ENCODE measurements at regions not wholly inside any gene's neighbourhood (a gene's known extent, or its start where the extent isn't known, plus 50 kb on each side); places are given as distances from the start of the nearest gene placed in this dataset.

DNA sequence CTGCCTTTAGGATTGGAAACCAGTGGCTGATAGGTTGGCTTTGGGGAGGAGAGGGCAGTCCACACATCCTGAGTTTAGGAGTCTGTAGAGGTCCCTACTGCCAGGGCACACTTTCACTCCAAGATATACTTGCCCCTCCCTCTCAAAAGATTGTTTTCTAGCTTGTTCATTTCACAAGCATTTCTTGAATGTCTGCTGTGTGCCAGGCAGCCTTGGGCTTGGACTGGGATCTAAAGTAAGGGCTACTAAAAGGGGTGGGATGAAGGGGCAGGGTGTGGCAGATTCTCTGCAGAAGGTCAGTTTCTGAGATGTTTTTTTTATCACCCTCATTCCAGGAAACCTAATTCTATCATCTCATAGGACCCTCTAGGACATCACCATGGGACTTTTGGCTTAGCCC lies 272.4 kb downstream of the SKAP2 start:
- Histone ChIP-seq H3K4me2 (no peak overlapping the region), H3K27ac (no peak overlapping the region), H3K4me3 (no peak overlapping the region), H3K9me3 (no peaks in the 10 kb centered on the region), H3K4me1 (no peaks in the 10 kb centered on the region)
- FAIRE-seq = no peak
- no peak for ATAC-seq
- CTCF ChIA-PET = interaction anchor here (0.9 to 2.2 kb wide), 3 partner anchors 9 to 227 kb away, joined by 3 to 9 read pairs (median 3); no protein-coding TSS in a partner anchor
- POLR2A ChIA-PET = no interaction called here
- TF ChIP-seq, protein P1, sequence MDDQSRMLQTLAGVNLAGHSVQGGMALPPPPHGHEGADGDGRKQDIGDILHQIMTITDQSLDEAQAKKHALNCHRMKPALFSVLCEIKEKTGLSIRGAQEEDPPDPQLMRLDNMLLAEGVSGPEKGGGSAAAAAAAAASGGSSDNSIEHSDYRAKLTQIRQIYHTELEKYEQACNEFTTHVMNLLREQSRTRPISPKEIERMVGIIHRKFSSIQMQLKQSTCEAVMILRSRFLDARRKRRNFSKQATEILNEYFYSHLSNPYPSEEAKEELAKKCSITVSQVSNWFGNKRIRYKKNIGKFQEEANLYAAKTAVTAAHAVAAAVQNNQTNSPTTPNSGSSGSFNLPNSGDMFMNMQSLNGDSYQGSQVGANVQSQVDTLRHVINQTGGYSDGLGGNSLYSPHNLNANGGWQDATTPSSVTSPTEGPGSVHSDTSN (IDR thresholded peaks at IDR 0.05) = no peak
- TF ChIP-seq, protein P2, sequence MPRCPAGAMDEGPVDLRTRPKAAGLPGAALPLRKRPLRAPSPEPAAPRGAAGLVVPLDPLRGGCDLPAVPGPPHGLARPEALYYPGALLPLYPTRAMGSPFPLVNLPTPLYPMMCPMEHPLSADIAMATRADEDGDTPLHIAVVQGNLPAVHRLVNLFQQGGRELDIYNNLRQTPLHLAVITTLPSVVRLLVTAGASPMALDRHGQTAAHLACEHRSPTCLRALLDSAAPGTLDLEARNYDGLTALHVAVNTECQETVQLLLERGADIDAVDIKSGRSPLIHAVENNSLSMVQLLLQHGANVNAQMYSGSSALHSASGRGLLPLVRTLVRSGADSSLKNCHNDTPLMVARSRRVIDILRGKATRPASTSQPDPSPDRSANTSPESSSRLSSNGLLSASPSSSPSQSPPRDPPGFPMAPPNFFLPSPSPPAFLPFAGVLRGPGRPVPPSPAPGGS (IDR thresholded peaks at IDR 0.05) = no peak
- TF ChIP-seq ESRRA (IDR thresholded peaks at IDR 0.05; ENCODE audit: borderline replicate concordance, low read length) = no peak
- no peak for TF ChIP-seq HEYL (CRISPR knock-in tag; IDR thresholded peaks at IDR 0.05)
- TF ChIP-seq HOXB5 (CRISPR knock-in tag; IDR thresholded peaks at IDR 0.05) = no peak
- TF ChIP-seq PHF8 (IDR thresholded peaks at IDR 0.05; ENCODE audit: borderline replicate concordance, low read depth) = no peak
- TF ChIP-seq EHMT2 (IDR thresholded peaks at IDR 0.05; ENCODE audit: low read depth) = no peak
- TF ChIP-seq, protein P3, sequence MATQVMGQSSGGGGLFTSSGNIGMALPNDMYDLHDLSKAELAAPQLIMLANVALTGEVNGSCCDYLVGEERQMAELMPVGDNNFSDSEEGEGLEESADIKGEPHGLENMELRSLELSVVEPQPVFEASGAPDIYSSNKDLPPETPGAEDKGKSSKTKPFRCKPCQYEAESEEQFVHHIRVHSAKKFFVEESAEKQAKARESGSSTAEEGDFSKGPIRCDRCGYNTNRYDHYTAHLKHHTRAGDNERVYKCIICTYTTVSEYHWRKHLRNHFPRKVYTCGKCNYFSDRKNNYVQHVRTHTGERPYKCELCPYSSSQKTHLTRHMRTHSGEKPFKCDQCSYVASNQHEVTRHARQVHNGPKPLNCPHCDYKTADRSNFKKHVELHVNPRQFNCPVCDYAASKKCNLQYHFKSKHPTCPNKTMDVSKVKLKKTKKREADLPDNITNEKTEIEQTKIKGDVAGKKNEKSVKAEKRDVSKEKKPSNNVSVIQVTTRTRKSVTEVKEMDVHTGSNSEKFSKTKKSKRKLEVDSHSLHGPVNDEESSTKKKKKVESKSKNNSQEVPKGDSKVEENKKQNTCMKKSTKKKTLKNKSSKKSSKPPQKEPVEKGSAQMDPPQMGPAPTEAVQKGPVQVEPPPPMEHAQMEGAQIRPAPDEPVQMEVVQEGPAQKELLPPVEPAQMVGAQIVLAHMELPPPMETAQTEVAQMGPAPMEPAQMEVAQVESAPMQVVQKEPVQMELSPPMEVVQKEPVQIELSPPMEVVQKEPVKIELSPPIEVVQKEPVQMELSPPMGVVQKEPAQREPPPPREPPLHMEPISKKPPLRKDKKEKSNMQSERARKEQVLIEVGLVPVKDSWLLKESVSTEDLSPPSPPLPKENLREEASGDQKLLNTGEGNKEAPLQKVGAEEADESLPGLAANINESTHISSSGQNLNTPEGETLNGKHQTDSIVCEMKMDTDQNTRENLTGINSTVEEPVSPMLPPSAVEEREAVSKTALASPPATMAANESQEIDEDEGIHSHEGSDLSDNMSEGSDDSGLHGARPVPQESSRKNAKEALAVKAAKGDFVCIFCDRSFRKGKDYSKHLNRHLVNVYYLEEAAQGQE (IDR thresholded peaks at IDR 0.05) = no peak
- TF ChIP-seq RCOR1 (IDR thresholded peaks at IDR 0.05; ENCODE audit: low read depth, low read length) = no peak
- TF ChIP-seq CEBPB (IDR thresholded peaks at IDR 0.05) = no peak
- TF ChIP-seq FOXS1 (CRISPR knock-in tag; IDR thresholded peaks at IDR 0.05) = no peak
- no peak for DNase-seq (ENCODE audit: low read depth in 1 of 2, low spot score in 1 of 2)

DNA sequence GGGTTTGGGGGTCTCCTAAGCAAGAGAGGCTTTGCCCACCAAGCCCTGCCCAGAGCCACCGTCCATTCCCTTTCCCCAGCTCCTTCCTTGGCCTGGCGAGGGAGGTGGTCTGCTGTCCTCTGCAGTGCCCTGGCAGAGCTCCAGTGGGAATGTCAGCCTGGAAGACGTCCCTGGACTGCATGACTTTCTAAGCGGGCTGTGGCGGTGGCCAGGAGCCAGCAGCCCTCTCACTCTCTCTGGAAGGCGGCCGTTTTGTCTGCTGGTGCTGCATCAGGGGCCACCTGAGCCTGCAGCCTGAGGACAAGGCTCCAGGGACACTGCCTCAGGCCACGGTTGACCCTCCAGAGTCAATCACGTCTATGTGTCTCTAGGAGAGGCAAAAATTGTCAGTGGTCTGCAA lies 271.0 kb downstream of the SKAP2 start:
- FAIRE-seq (no peak), DNase-seq (ENCODE audit: low read depth in 1 of 2, low spot score in 1 of 2) (no peak), ATAC-seq (no peak)
- H3K27ac ChIP-seq = no peak overlapping the region
- WGBS (ENCODE audit: missing lambda C conversion rate) = 25% methylated on average over 8 of the region's 9 CpGs
- TF ChIP-seq CEBPB (IDR thresholded peaks at IDR 0.05) = no peak
- TF ChIP-seq RCOR1 (IDR thresholded peaks at IDR 0.05; ENCODE audit: low read depth, low read length) = no peak
- TF ChIP-seq FOXS1 (CRISPR knock-in tag; IDR thresholded peaks at IDR 0.05) = no peak
- no peak for TF ChIP-seq MAFK (IDR thresholded peaks at IDR 0.05; ENCODE audit: partially characterized antibody)
- TF ChIP-seq SMC3 (IDR thresholded peaks at IDR 0.05) = no peak
- no peak for TF ChIP-seq TFCP2L1 (CRISPR knock-in tag; IDR thresholded peaks at IDR 0.05)
- TF ChIP-seq RFX5 (IDR thresholded peaks at IDR 0.05) = no peak
- no peak for TF ChIP-seq ZC3H11A (IDR thresholded peaks at IDR 0.05)
- TF ChIP-seq RNF2 (IDR thresholded peaks at IDR 0.05; ENCODE audit: borderline replicate concordance, low read depth) = no peak
- TF ChIP-seq HDAC2 (IDR thresholded peaks at IDR 0.05) = no peak
- no peak for TF ChIP-seq FOSL2 (IDR thresholded peaks at IDR 0.05)
- TF ChIP-seq FOSL2 (CRISPR knock-in tag; IDR thresholded peaks at IDR 0.05) = no peak
- ChIA-PET CTCF (interaction anchor here (0.8 to 1.2 kb wide), 3 partner anchors 10 to 15 kb away, joined by 3 to 4 read pairs (median 3); no protein-coding TSS in a partner anchor), POLR2A (no interaction called here)
- no peaks in the 10 kb centered on the region for H3K9me3 ChIP-seq
- H3K4me3 ChIP-seq = no peak overlapping the region
- no peaks in the 10 kb centered on the region for H3K4me1 ChIP-seq
- no peak overlapping the region for H3K4me2 ChIP-seq

Measured in A549 (cell line).